ENCODE measurements at regions not wholly inside any gene's neighbourhood (a gene's known extent, or its start where the extent isn't known, plus 50 kb on each side); places are given as distances from the start of the nearest gene placed in this dataset.
A peak's percentile ranks its signal among the peaks of the same experiment; 100 is the strongest.
"Not testable (repeated sequence)": the region's sequence is repeated elsewhere in the genome, so short reads cannot be mapped to it uniquely, and the experiment has no call there.

GRCh38 chr2:22458440-22458839 is 926.5 kb upstream of the KLHL29 start:
- no peak for DNase-seq (ENCODE audit: low spot score)

GRCh38 chr2:22475103-22475502 is 909.9 kb upstream of the KLHL29 start:
- not testable (repeated sequence) for DNase-seq (ENCODE audit: low spot score)

- no peak for DNase-seq (ENCODE audit: low spot score)
These were observed 906.6 kb upstream of the KLHL29 start for GRCh38 chr2:22478329-22478728.

- no peak for DNase-seq (ENCODE audit: low spot score)
These were observed 903.3 kb upstream of the KLHL29 start for GRCh38 chr2:22481486-22482259.

- no peak for DNase-seq (ENCODE audit: low spot score)
These were observed 901.9 kb upstream of the KLHL29 start for GRCh38 chr2:22483036-22483435.

- no peak for DNase-seq (ENCODE audit: low spot score)
These were observed 899.5 kb upstream of the KLHL29 start for GRCh38 chr2:22485486-22485885.

- DNase-seq (ENCODE audit: low spot score): no peak
These were observed 898.6 kb upstream of the KLHL29 start for GRCh38 chr2:22486343-22486742.

- DNase-seq (ENCODE audit: low spot score): no peak
These were observed 897.9 kb upstream of the KLHL29 start for GRCh38 chr2:22487036-22487435.

- no peak for DNase-seq (ENCODE audit: low spot score)
These were observed 897.4 kb upstream of the KLHL29 start for GRCh38 chr2:22487541-22487940.

GRCh38 chr2:22491442-22491841 is 893.5 kb upstream of the KLHL29 start:
- DNase-seq (ENCODE audit: low spot score): no peak

- no peak for DNase-seq (ENCODE audit: low spot score)
These were observed 890.8 kb upstream of the KLHL29 start for GRCh38 chr2:22494156-22494555.

GRCh38 chr2:22497064-22497463 is 887.9 kb upstream of the KLHL29 start:
- DNase-seq (ENCODE audit: low spot score): no peak

GRCh38 chr2:22497789-22498188 is 887.2 kb upstream of the KLHL29 start:
- DNase-seq (ENCODE audit: low spot score): no peak

GRCh38 chr2:22499082-22499839 is 885.7 kb upstream of the KLHL29 start:
- peak; percentile 47 for DNase-seq (ENCODE audit: low spot score)

- no peak for DNase-seq (ENCODE audit: low spot score)
These were observed 884.4 kb upstream of the KLHL29 start for GRCh38 chr2:22500555-22500935.

GRCh38 chr2:22501851-22502250 is 883.1 kb upstream of the KLHL29 start:
- DNase-seq (ENCODE audit: low spot score): no peak

- DNase-seq (ENCODE audit: low spot score): no peak
These were observed 871.4 kb upstream of the KLHL29 start for GRCh38 chr2:22513563-22513962.

- DNase-seq (ENCODE audit: low spot score): no peak
These were observed 867.8 kb upstream of the KLHL29 start for GRCh38 chr2:22517141-22517540.

- no peak for DNase-seq (ENCODE audit: low spot score)
These were observed 866.3 kb upstream of the KLHL29 start for GRCh38 chr2:22518641-22519040.

- DNase-seq (ENCODE audit: low spot score): no peak
These were observed 864.4 kb upstream of the KLHL29 start for GRCh38 chr2:22520369-22521288.

- no peak for DNase-seq (ENCODE audit: low spot score)
These were observed 863.4 kb upstream of the KLHL29 start for GRCh38 chr2:22521620-22522019.

GRCh38 chr2:22525681-22526080 is 859.3 kb upstream of the KLHL29 start:
- no peak for DNase-seq (ENCODE audit: low spot score)
